HL-60 (cell line): ENCODE measurements at regions not wholly inside any gene's neighbourhood (a gene's known extent, or its start where the extent isn't known, plus 50 kb on each side); places are given as distances from the start of the nearest gene placed in this dataset.

ENCODE experiments used
- DNase-seq, 2 experiments: peaks; one replicate each; pipeline ENCODE4 v3.0.0-alpha.2; 2010 to 2020; ENCODE audit warnings: low read depth in 1 of 2, low spot score in 1 of 2
- H3K27ac ChIP-seq: fragments of 250-450 bp; sonication (Bioruptor Pico); replicated peaks from 2 replicates; pipeline ENCODE4 v1.5.1; 2020; ENCODE audit warnings: mild to moderate bottlenecking, moderate library complexity
- H3K27me3 ChIP-seq: fragments of 250-450 bp; sonication (Bioruptor Pico); 2 replicates; pipeline ENCODE4 v1.5.1; 2021; ENCODE audit warnings: mild to moderate bottlenecking, moderate library complexity; ENCODE audit not compliant: insufficient read depth, poor library complexity, severe bottlenecking
- H3K4me3 ChIP-seq: replicated peaks from 2 replicates; pipeline ENCODE4 v1.5.1; 2011; ENCODE audit warnings: mild to moderate bottlenecking, control low read depth, low read length; ENCODE audit not compliant: insufficient read depth
- GABPA ChIP-seq: IDR thresholded peaks from 2 replicates; pipeline ENCODE4 v1.6.1; 2012; ENCODE audit warnings: low read depth
- POLR2AphosphoS5 ChIP-seq: IDR thresholded peaks from 2 replicates; pipeline ENCODE4 v1.6.1; 2012; ENCODE audit warnings: low read depth
- REST ChIP-seq: IDR thresholded peaks from 2 replicates; pipeline ENCODE4 v1.6.1; 2012; ENCODE audit warnings: low read depth; ENCODE audit not compliant: insufficient replicate concordance
- SPI1 ChIP-seq: IDR thresholded peaks from 2 replicates; pipeline ENCODE4 v1.6.1; 2012; ENCODE audit warnings: low read depth, mild to moderate bottlenecking, borderline replicate concordance
- TF ChIP-seq, protein P1 (sequence below): IDR thresholded peaks from one replicate; pipeline ENCODE4 v1.5.1; 2011; ENCODE audit warnings: low read length, control low read depth, inconsistent platforms; ENCODE audit not compliant: insufficient read depth

DNA sequence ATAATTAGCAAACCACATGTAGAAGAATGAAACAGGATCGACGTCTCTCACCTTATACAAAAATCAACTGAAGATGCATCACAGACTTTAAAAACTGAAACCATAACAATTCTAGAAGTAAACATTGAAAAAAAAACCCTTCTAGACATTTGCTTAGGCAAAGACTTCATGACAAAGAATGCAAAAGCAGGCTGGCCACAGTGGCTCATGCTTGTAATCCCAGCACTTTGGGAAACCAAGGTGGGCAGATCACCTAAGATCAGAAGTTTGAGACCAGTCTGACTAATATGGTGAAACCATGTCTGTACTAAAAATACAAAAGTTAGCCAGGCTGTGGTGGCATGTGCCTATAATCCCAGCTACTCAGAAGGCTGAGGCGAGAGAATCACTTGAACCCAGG, 1351.7 kb downstream of the MRPL39 start:
- DNase-seq: no peak
- TF ChIP-seq, protein P1, sequence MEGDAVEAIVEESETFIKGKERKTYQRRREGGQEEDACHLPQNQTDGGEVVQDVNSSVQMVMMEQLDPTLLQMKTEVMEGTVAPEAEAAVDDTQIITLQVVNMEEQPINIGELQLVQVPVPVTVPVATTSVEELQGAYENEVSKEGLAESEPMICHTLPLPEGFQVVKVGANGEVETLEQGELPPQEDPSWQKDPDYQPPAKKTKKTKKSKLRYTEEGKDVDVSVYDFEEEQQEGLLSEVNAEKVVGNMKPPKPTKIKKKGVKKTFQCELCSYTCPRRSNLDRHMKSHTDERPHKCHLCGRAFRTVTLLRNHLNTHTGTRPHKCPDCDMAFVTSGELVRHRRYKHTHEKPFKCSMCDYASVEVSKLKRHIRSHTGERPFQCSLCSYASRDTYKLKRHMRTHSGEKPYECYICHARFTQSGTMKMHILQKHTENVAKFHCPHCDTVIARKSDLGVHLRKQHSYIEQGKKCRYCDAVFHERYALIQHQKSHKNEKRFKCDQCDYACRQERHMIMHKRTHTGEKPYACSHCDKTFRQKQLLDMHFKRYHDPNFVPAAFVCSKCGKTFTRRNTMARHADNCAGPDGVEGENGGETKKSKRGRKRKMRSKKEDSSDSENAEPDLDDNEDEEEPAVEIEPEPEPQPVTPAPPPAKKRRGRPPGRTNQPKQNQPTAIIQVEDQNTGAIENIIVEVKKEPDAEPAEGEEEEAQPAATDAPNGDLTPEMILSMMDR: no peak
- TF ChIP-seq SPI1: no peak
- no peak for TF ChIP-seq GABPA
- no peak for TF ChIP-seq REST
- no peak for TF ChIP-seq POLR2AphosphoS5
- H3K27me3 ChIP-seq: no peaks in the 10 kb centered on the region
- no peak overlapping the region for H3K4me3 ChIP-seq
- H3K27ac ChIP-seq: no peak overlapping the region

- no peak overlapping the region for H3K4me3 ChIP-seq
- no peak for TF ChIP-seq POLR2AphosphoS5
- TF ChIP-seq, protein P1: no peak
- no peak for TF ChIP-seq REST
- no peak for TF ChIP-seq SPI1
- TF ChIP-seq GABPA: no peak
- no peaks in the 10 kb centered on the region for H3K27me3 ChIP-seq
- H3K27ac ChIP-seq: no peak overlapping the region
- DNase-seq: no peak
These were observed 1381.8 kb downstream of the MRPL39 start for GRCh38 chr21:24225431-24225830.

DNA sequence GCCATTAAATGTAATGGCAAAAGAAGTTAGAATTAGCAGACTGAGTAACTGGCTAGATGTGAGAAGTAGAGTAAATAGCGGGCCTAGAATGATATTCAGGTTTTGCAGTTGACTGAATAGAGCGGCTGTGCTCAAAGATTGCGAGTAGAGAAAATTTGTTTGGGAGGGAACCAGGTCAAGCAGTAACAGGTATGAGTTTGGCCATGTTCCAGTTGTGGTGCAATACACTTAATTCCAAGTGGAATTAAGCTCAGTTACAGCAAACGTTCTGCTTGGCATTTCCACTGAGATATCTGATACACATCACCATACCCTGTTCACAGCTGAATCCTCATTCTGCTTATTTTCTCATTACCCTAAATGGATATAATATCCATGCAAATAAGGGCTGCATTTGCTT, 1382.9 kb downstream of the MRPL39 start:
- TF ChIP-seq GABPA (no peak), POLR2AphosphoS5 (no peak), REST (no peak), SPI1 (no peak)
- TF ChIP-seq, protein P1: no peak
- H3K27me3 ChIP-seq: no peaks in the 10 kb centered on the region
- no peak overlapping the region for H3K27ac ChIP-seq
- DNase-seq: no peak
- H3K4me3 ChIP-seq: no peak overlapping the region
